GM10266 (cell line): ENCODE measurements at regions not wholly inside any gene's neighbourhood (a gene's known extent, or its start where the extent isn't known, plus 50 kb on each side); places are given as distances from the start of the nearest gene placed in this dataset.

Source experiments
- DNase-seq: peaks from one replicate; pipeline ENCODE4 v3.0.0; 2012; ENCODE audit errors: extremely low spot score
- TF ChIP-seq, protein P1 (sequence below): IDR thresholded peaks from 2 replicates; pipeline ENCODE4 v1.5.1; 2012; ENCODE audit warnings: mild to moderate bottlenecking, low read depth; ENCODE audit not compliant: control insufficient read depth, insufficient read depth; ENCODE audit errors: missing control alignments

DNA sequence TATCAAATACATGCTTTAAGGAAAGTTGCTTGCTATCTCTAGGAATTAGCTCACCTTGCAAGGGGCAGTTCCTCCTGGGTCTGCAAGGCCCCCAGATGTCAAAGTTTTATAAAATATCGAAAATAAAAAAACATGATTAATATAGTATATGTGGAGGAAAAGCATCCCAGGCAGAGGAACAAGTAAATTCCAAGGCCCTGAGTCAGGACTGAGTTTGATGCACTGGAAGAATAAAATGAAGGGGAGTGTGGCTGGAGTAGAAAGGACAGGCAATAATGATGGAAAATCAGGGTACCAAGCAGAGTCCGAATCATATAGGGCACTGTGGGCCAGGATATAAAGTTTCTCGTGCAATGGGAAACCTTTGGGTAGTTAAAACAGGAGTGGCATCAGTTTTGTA lies 112.4 kb upstream of the EEPD1 start:
- no peak for DNase-seq
- TF ChIP-seq, protein P1, sequence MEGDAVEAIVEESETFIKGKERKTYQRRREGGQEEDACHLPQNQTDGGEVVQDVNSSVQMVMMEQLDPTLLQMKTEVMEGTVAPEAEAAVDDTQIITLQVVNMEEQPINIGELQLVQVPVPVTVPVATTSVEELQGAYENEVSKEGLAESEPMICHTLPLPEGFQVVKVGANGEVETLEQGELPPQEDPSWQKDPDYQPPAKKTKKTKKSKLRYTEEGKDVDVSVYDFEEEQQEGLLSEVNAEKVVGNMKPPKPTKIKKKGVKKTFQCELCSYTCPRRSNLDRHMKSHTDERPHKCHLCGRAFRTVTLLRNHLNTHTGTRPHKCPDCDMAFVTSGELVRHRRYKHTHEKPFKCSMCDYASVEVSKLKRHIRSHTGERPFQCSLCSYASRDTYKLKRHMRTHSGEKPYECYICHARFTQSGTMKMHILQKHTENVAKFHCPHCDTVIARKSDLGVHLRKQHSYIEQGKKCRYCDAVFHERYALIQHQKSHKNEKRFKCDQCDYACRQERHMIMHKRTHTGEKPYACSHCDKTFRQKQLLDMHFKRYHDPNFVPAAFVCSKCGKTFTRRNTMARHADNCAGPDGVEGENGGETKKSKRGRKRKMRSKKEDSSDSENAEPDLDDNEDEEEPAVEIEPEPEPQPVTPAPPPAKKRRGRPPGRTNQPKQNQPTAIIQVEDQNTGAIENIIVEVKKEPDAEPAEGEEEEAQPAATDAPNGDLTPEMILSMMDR = no peak

DNA sequence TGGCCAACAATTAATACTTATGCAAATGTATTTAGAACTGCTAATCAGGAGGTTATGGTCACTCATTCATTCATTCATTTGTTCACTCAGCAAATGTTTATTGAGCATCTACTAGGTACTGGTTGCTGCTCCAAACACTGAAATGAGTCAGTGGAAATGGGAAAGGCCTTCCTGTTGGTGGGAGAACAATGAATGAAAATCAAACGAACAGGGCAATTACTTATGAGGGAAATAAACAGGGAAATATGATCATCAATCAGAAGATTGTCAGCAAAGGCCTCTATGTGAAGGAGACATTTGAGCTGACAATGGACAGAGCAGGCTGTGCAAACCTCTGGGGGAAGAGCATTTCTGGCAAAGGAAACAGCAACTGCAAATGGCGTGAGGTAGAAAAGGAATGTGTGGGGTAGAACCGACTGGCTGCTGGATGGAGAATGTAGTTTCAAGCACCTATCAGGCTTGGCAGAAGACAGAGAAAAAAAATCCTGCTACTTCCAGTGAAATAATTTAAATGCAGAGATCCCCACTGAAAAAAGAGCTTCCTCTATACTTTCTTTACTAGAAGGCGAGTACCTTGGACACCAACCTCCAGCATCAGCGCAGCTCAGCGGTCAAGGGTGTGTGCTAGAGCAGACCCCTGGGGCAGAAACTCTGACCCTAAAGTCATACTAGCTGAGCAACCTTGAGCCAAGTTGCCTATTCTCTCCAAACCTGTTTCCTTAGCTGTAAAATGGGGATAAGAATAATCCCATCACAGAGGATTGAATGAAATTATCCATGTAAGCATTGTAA lies 108.8 kb upstream of the EEPD1 start:
- TF ChIP-seq, protein P1 = no peak
- DNase-seq = no peak

DNA sequence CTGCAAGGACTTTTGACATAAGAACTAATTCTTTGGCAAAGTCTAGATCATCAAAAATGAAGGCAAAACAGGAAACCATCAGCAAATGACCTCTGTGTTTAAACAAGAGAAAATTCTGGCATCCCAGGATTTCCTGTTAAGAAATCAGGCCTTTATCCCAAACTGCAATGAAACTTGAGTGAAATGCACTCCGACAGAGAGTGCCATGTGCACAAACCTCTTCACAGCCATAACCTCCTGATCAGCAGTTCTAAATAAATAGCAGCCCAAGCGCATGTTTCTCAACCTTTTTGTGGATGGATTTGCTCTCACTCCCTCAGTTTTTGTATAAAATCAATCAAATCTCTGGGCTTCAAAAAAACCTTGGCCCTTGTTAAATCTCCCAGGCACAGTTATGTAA lies 107.7 kb upstream of the EEPD1 start:
- DNase-seq = no peak
- TF ChIP-seq, protein P1 = no peak

DNA sequence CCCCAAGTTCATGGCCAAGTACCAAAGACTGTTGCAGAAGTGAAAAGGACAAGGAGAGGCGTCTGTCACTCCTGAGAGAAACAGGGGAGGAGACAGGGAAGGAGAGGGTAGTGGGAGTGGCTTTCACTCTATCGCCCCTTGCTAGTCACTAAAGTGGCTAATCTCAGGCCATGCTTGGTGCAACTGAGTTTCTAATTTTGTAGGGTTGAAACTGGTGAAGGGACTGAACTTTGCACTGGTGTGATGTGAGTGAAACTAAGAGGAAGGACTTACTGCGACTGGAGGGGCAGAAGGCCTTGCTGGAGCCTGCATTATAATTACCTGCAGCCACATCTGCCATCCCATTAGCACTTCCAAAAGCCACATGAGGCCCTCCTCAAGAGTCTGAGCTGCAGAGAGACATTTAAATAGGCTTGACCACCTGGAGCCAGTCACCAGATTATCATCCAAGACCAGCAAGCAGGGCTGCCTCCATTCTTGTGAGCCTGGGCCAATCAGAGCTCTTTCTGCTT lies 107.2 kb upstream of the EEPD1 start:
- TF ChIP-seq, protein P1 = no peak
- DNase-seq = no peak

DNA sequence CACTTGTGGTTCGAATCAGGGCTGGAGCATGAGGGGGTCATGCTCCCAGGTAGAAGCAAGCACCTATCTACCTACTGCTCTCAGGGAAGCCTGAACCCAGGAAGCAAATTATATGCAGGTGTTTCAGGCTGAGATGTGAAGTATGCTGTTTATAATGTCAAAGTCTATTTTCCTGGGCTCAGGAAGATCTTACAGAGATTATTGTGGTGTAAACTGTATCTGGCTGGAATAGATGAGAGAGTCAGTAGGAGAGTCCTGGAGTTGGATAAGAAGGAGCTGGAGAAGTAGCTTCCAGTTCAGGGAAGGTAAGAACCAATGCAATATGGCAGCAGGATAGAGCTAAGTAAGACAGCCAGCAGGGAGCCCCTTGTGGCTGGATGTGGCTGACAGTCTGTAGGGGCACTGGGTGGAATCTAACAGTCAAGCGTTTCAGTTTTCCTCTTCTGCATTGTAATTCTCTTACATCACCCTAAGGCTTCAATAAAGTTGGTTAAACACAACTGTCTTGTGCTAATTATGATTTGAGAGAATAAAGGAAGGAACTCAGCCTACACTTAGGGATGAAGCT lies 105.9 kb upstream of the EEPD1 start:
- TF ChIP-seq, protein P1 = no peak
- DNase-seq = no peak

DNA sequence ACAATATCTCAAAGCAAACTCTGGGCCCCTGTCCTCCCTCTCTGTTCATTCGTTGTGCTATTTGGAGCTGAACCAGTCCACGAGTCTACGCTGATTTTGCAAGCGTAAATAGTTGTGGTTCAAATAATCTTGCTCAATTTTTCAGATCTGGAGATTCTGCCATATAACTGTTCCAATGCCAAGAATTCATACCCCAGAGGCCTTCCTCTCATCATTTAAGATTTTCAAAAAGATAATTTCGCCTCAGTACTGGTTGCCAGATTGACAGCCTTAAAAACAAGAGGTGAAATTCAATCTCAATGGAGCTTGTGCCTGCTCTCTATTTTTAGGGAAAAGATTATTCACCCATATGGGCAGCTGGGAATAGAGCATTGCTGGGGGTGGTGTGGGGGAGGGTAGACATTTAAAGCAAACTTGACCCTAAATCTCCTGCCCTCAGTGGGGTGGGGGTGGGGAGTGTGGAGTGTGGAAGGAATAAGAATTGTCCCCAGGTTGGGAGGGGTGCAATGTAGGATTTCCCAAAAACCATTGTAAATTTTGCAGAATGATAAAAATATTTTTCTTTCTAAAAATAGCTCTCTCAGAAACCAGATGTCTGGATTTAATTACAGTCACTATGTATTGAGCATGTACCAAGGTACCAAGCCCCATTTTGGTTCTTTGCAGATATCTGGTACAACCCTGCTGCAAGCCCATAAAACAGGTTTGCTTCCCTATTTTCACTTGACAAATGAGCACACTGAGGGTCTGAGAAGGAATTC lies 104.7 kb upstream of the EEPD1 start:
- TF ChIP-seq, protein P1 = no peak
- no peak for DNase-seq
